Prostate gland (tissue), 2 donors: ENCODE measurements at regions not wholly inside any gene's neighbourhood (a gene's known extent, or its start where the extent isn't known, plus 50 kb on each side); places are given as distances from the start of the nearest gene placed in this dataset.

Source experiments
- CTCF ChIP-seq, 4 experiments: fragments of 200-600 bp in 2 of 4; fragments of 450-650 bp in 2 of 4; sonication (generic) in 2 of 4; IDR thresholded peaks; 1 replicate in 3 of 4; 2 replicates in 1 of 4; pipeline ENCODE4 v1.5.1; 2016 to 2019; ENCODE audit warnings: antibody characterized with exemption in 4 of 4, mild to moderate bottlenecking in 2 of 4, moderate library complexity in 2 of 4
- POLR2A ChIP-seq: fragments of 450-650 bp; IDR thresholded peaks from one replicate; pipeline ENCODE4 v1.6.1; 2016; ENCODE audit warnings: antibody characterized with exemption, mild to moderate bottlenecking

- TF ChIP-seq CTCF (IDR thresholded peaks at IDR 0.05) (no peak), POLR2A (no peak)
These were observed 62.7 kb downstream of the DKK1 start for GRCh38 chr10:52376694-52377354.
